ENCODE measurements at regions not wholly inside any gene's neighbourhood (a gene's known extent, or its start where the extent isn't known, plus 50 kb on each side); places are given as distances from the start of the nearest gene placed in this dataset.
"Not testable (repeated sequence)": the region's sequence is repeated elsewhere in the genome, so short reads cannot be mapped to it uniquely, and the experiment has no call there.

DNA sequence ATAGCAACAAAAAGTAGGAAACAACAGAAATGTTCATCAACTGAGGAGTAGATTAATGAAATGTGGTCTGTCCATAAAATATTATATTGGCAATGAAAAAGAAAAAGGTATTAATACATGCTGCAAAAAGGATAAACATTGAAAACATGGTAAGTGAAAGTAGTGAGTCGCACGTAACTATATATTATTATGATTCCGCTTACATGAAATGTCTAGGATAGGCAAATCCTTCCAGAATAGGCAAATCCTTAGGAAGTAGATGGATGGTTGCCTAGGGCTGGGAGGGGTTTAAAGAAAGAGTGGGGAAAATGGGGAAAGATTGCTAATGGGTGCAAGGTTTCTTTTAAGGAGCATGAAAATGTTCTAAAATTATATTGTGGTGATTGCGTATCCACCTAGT, 198.1 kb upstream of the WSB1 start:
- not testable (repeated sequence) for TF ChIP-seq ZBTB40 (IDR thresholded peaks at IDR 0.05); ZBTB40 (CRISPR knock-in tag; IDR thresholded peaks at IDR 0.05); SMARCB1 (IDR thresholded peaks at IDR 0.05; ENCODE audit: insufficient read length, low read depth); PHB2 (IDR thresholded peaks at IDR 0.05; ENCODE audit: low read depth); DPF2 (IDR thresholded peaks at IDR 0.05); CTCF (IDR thresholded peaks at IDR 0.05 in 2 of 3, conservative IDR thresholded peaks at IDR 0.05 in 1 of 3; ENCODE audit: insufficient read depth in 2 of 3, low read depth in 1 of 3, low read length in 3 of 3); JUND (IDR thresholded peaks at IDR 0.05; ENCODE audit: borderline replicate concordance, low read depth, low read length); JUND (tag; IDR thresholded peaks at IDR 0.05; ENCODE audit: borderline replicate concordance, low read depth, low read length); ATF3 (IDR thresholded peaks at IDR 0.05); ATF3 (CRISPR knock-in tag; conservative IDR thresholded peaks at IDR 0.05); FOXJ3 (CRISPR knock-in tag; IDR thresholded peaks at IDR 0.05)

All from K562 (cell line).